ENCODE measurements at regions not wholly inside any gene's neighbourhood (a gene's known extent, or its start where the extent isn't known, plus 50 kb on each side); places are given as distances from the start of the nearest gene placed in this dataset.

GRCh38 chr12:75836533-75836932 is 195.0 kb downstream of the PHLDA1 start:
- no peak overlapping the region for H2AFZ ChIP-seq (ENCODE audit: low read length)

GRCh38 chr12:75834591-75834990 is 197.0 kb downstream of the PHLDA1 start:
- Histone ChIP-seq H3K36me3 (ENCODE audit: control insufficient read depth, insufficient read depth, low read length) (no peaks in the 10 kb centered on the region), H3K27me3 (ENCODE audit: control insufficient read depth, insufficient read depth, low read length) (no peaks in the 10 kb centered on the region), H3K4me2 (ENCODE audit: extremely low read depth, insufficient read depth, low read length) (no peak overlapping the region), H3K4me3 (replicated peaks in 1 of 4; ENCODE audit: control extremely low read depth in 1 of 4, insufficient read depth in 1 of 4, low read depth in 3 of 4, low read length in 4 of 4) (no peak overlapping the region), H4K20me1 (ENCODE audit: control insufficient read depth, extremely low read depth, insufficient read depth, low read length) (no peaks in the 10 kb centered on the region), H3K79me2 (ENCODE audit: control insufficient read depth, insufficient read depth, low read length) (no peaks in the 10 kb centered on the region), H2AFZ (ENCODE audit: low read length) (no peak overlapping the region), H3K9ac (ENCODE audit: insufficient read depth, low read length) (no peak overlapping the region), H3K27ac (ENCODE audit: insufficient read depth, low read length) (no peak overlapping the region), H3K9me3 (ENCODE audit: control insufficient read depth, insufficient read depth, low read depth, low read length) (no peaks in the 10 kb centered on the region), H3K4me1 (ENCODE audit: control insufficient read depth, extremely low read depth, insufficient read depth, low read length) (peaks cover 6% of the 10 kb centered on the region)
- TF ChIP-seq EZH2 (IDR thresholded peaks at IDR 0.05; ENCODE audit: low read length, missing control alignments) = no peak
- TF ChIP-seq, protein P1, sequence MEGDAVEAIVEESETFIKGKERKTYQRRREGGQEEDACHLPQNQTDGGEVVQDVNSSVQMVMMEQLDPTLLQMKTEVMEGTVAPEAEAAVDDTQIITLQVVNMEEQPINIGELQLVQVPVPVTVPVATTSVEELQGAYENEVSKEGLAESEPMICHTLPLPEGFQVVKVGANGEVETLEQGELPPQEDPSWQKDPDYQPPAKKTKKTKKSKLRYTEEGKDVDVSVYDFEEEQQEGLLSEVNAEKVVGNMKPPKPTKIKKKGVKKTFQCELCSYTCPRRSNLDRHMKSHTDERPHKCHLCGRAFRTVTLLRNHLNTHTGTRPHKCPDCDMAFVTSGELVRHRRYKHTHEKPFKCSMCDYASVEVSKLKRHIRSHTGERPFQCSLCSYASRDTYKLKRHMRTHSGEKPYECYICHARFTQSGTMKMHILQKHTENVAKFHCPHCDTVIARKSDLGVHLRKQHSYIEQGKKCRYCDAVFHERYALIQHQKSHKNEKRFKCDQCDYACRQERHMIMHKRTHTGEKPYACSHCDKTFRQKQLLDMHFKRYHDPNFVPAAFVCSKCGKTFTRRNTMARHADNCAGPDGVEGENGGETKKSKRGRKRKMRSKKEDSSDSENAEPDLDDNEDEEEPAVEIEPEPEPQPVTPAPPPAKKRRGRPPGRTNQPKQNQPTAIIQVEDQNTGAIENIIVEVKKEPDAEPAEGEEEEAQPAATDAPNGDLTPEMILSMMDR (conservative IDR thresholded peaks at IDR 0.05 in 1 of 2, IDR thresholded peaks at IDR 0.05 in 1 of 2; ENCODE audit: low read depth in 1 of 2, low read length in 2 of 2) = no peak
- peak in 1 of 2 donors; percentile 74 for DNase-seq (ENCODE audit: low read depth in 2 of 2)

More at GRCh38 chr12:75836533-75836932, 195.0 kb downstream of the PHLDA1 start:
- Histone ChIP-seq H3K36me3 (ENCODE audit: control insufficient read depth, insufficient read depth, low read length) (no peaks in the 10 kb centered on the region), H3K9ac (ENCODE audit: insufficient read depth, low read length) (no peak overlapping the region), H3K27me3 (ENCODE audit: control insufficient read depth, insufficient read depth, low read length) (no peaks in the 10 kb centered on the region), H3K9me3 (ENCODE audit: control insufficient read depth, insufficient read depth, low read depth, low read length) (no peaks in the 10 kb centered on the region), H3K4me1 (ENCODE audit: control insufficient read depth, extremely low read depth, insufficient read depth, low read length) (peaks cover 4% of the 10 kb centered on the region), H3K4me2 (ENCODE audit: extremely low read depth, insufficient read depth, low read length) (no peak overlapping the region), H3K79me2 (ENCODE audit: control insufficient read depth, insufficient read depth, low read length) (no peaks in the 10 kb centered on the region), H3K4me3 (replicated peaks in 1 of 4; ENCODE audit: control extremely low read depth in 1 of 4, insufficient read depth in 1 of 4, low read depth in 3 of 4, low read length in 4 of 4) (no peak overlapping the region), H3K27ac (ENCODE audit: insufficient read depth, low read length) (no peak overlapping the region), H4K20me1 (ENCODE audit: control insufficient read depth, extremely low read depth, insufficient read depth, low read length) (no peaks in the 10 kb centered on the region)
- TF ChIP-seq, protein P1 (conservative IDR thresholded peaks at IDR 0.05 in 1 of 2, IDR thresholded peaks at IDR 0.05 in 1 of 2; ENCODE audit: low read depth in 1 of 2, low read length in 2 of 2) = no peak
- no peak for TF ChIP-seq EZH2 (IDR thresholded peaks at IDR 0.05; ENCODE audit: low read length, missing control alignments)
- DNase-seq (ENCODE audit: low read depth in 2 of 2) = peak in 1 of 2 donors; percentile 56

- Histone ChIP-seq H2AFZ (ENCODE audit: low read length) (no peak overlapping the region), H3K27me3 (ENCODE audit: control insufficient read depth, insufficient read depth, low read length) (no peaks in the 10 kb centered on the region), H3K4me2 (ENCODE audit: extremely low read depth, insufficient read depth, low read length) (no peak overlapping the region), H3K27ac (ENCODE audit: insufficient read depth, low read length) (no peak overlapping the region), H3K4me3 (replicated peaks in 1 of 4; ENCODE audit: control extremely low read depth in 1 of 4, insufficient read depth in 1 of 4, low read depth in 3 of 4, low read length in 4 of 4) (no peak overlapping the region), H3K9me3 (ENCODE audit: control insufficient read depth, insufficient read depth, low read depth, low read length) (no peaks in the 10 kb centered on the region), H3K9ac (ENCODE audit: insufficient read depth, low read length) (no peak overlapping the region), H4K20me1 (ENCODE audit: control insufficient read depth, extremely low read depth, insufficient read depth, low read length) (no peaks in the 10 kb centered on the region), H3K4me1 (ENCODE audit: control insufficient read depth, extremely low read depth, insufficient read depth, low read length) (peaks cover 6% of the 10 kb centered on the region), H3K36me3 (ENCODE audit: control insufficient read depth, insufficient read depth, low read length) (no peaks in the 10 kb centered on the region), H3K79me2 (ENCODE audit: control insufficient read depth, insufficient read depth, low read length) (no peaks in the 10 kb centered on the region)
- DNase-seq (ENCODE audit: low read depth in 2 of 2) = no peak
- TF ChIP-seq, protein P1 (conservative IDR thresholded peaks at IDR 0.05 in 1 of 2, IDR thresholded peaks at IDR 0.05 in 1 of 2; ENCODE audit: low read depth in 1 of 2, low read length in 2 of 2) = no peak
- no peak for TF ChIP-seq EZH2 (IDR thresholded peaks at IDR 0.05; ENCODE audit: low read length, missing control alignments)
These were observed 198.3 kb downstream of the PHLDA1 start for GRCh38 chr12:75833268-75833667.
